Stimulated activated naive CD8-positive, alpha-beta T cell treated with anti-CD3 and anti-CD28 coated beads, Interleukin-15, amount 100 ng/mL, for 72 hours (primary cell): ENCODE measurements at regions not wholly inside any gene's neighbourhood (a gene's known extent, or its start where the extent isn't known, plus 50 kb on each side); places are given as distances from the start of the nearest gene placed in this dataset.

Experiments used
- ATAC-seq: fragments of 150-1000 bp; cut with Tn5 transposase; 2 replicates; pipeline ENCODE4 v1.10.0; 2021; ENCODE audit warnings: mild to moderate bottlenecking, moderate library complexity
- DNase-seq, 2 donors: peaks; one replicate each; pipeline ENCODE4 v3.0.0; 2021 to 2022
- H3K27ac Mint-ChIP-seq, 2 donors: one replicate each; pipeline ENCODE4 v1.8.0; 2022; ENCODE audit warnings: mild to moderate bottlenecking in 2 of 2, mixed read lengths in 2 of 2, moderate library complexity in 2 of 2
- H3K27me3 Mint-ChIP-seq: one replicate; pipeline ENCODE4 v1.8.0; 2022; ENCODE audit warnings: mixed read lengths
- H3K4me1 Mint-ChIP-seq: one replicate; pipeline ENCODE4 v1.8.0; 2022; ENCODE audit warnings: mild to moderate bottlenecking, mixed read lengths
- H3K4me3 Mint-ChIP-seq, 2 donors: one replicate each; pipeline ENCODE4 v1.8.0; 2022; ENCODE audit warnings: mild to moderate bottlenecking in 2 of 2, mixed read lengths in 2 of 2, moderate library complexity in 1 of 2
- H3K9me3 Mint-ChIP-seq, 2 donors: one replicate each; pipeline ENCODE4 v1.8.0; 2022; ENCODE audit warnings: mixed read lengths in 2 of 2

- DNase-seq (no peak), ATAC-seq (no peak)
- Mint-ChIP-seq H3K4me3 (no peak overlapping the region), H3K4me1 (no peaks in the 10 kb centered on the region), H3K27ac (no peak overlapping the region), H3K27me3 (peaks cover 40% of the 10 kb centered on the region), H3K9me3 (peaks cover 0 to 6% of the 10 kb centered on the region in 2 donors)
Measured at GRCh38 chr16:26189536-26189935, 497.8 kb downstream of the HS3ST4 start.

- no peak overlapping the region for H3K27ac Mint-ChIP-seq
- peak; percentile 80 for ATAC-seq
- H3K9me3 Mint-ChIP-seq: peaks cover 0 to 6% of the 10 kb centered on the region in 2 donors
- no peaks in the 10 kb centered on the region for H3K4me1 Mint-ChIP-seq
- DNase-seq: no peak
- H3K4me3 Mint-ChIP-seq: no peak overlapping the region
- H3K27me3 Mint-ChIP-seq: peaks cover 11% of the 10 kb centered on the region
Measured at GRCh38 chr16:26194526-26194925, 502.8 kb downstream of the HS3ST4 start.

GRCh38 chr16:26195225-26195624 is 503.5 kb downstream of the HS3ST4 start:
- Mint-ChIP-seq H3K4me1 (no peaks in the 10 kb centered on the region), H3K9me3 (peaks cover 0 to 6% of the 10 kb centered on the region in 2 donors), H3K27me3 (peaks cover 15% of the 10 kb centered on the region), H3K4me3 (no peak overlapping the region), H3K27ac (peak overlapping the region in 1 of 2 donors; percentile 40)
- ATAC-seq: peak; percentile 48
- DNase-seq: no peak

- no peak for DNase-seq
Measured at GRCh38 chr16:26196310-26196709, 504.6 kb downstream of the HS3ST4 start.

GRCh38 chr16:26196802-26197201 is 505.0 kb downstream of the HS3ST4 start:
- no peak overlapping the region for H3K27ac Mint-ChIP-seq
- no peak for ATAC-seq
- H3K4me3 Mint-ChIP-seq: no peak overlapping the region
- DNase-seq: no peak
- peaks cover 12% of the 10 kb centered on the region for H3K27me3 Mint-ChIP-seq
- no peaks in the 10 kb centered on the region for H3K4me1 Mint-ChIP-seq
- peaks cover 0 to 6% of the 10 kb centered on the region in 2 donors for H3K9me3 Mint-ChIP-seq

More at GRCh38 chr16:26196310-26196709, 504.6 kb downstream of the HS3ST4 start:
- peaks cover 0 to 6% of the 10 kb centered on the region in 2 donors for H3K9me3 Mint-ChIP-seq
- H3K27ac Mint-ChIP-seq: no peak overlapping the region
- H3K4me1 Mint-ChIP-seq: no peaks in the 10 kb centered on the region
- no peak for ATAC-seq
- no peak overlapping the region for H3K4me3 Mint-ChIP-seq
- peaks cover 12% of the 10 kb centered on the region for H3K27me3 Mint-ChIP-seq

GRCh38 chr16:26197707-26198106 is 505.9 kb downstream of the HS3ST4 start:
- Mint-ChIP-seq H3K4me1 (no peaks in the 10 kb centered on the region), H3K4me3 (no peak overlapping the region), H3K27me3 (peaks cover 12% of the 10 kb centered on the region), H3K27ac (no peak overlapping the region), H3K9me3 (peaks cover 0 to 6% of the 10 kb centered on the region in 2 donors)
- ATAC-seq (no peak), DNase-seq (no peak)

GRCh38 chr16:26198221-26198620 is 506.5 kb downstream of the HS3ST4 start:
- Mint-ChIP-seq H3K9me3 (peaks cover 0 to 6% of the 10 kb centered on the region in 2 donors), H3K4me3 (no peak overlapping the region), H3K4me1 (no peaks in the 10 kb centered on the region), H3K27ac (peak overlapping the region in 1 of 2 donors; percentile 4), H3K27me3 (peaks cover 17% of the 10 kb centered on the region)
- DNase-seq: no peak
- ATAC-seq: no peak

GRCh38 chr16:26204138-26204537 is 512.4 kb downstream of the HS3ST4 start:
- H3K9me3 Mint-ChIP-seq: no peaks in the 10 kb centered on the region
- DNase-seq: peak in 1 of 2 donors; percentile 19
- peak; percentile 78 for ATAC-seq
- H3K27me3 Mint-ChIP-seq: peaks cover 27% of the 10 kb centered on the region
- H3K27ac Mint-ChIP-seq: no peak overlapping the region
- H3K4me1 Mint-ChIP-seq: no peaks in the 10 kb centered on the region
- no peak overlapping the region for H3K4me3 Mint-ChIP-seq

- no peak overlapping the region for H3K4me3 Mint-ChIP-seq
- H3K9me3 Mint-ChIP-seq: peaks cover 6 to 9% of the 10 kb centered on the region in 2 donors
- peaks cover 35% of the 10 kb centered on the region for H3K27me3 Mint-ChIP-seq
- H3K27ac Mint-ChIP-seq: no peak overlapping the region
- ATAC-seq (no peak), DNase-seq (no peak)
- H3K4me1 Mint-ChIP-seq: no peaks in the 10 kb centered on the region
Measured at GRCh38 chr16:26211542-26211941, 519.8 kb downstream of the HS3ST4 start.

- H3K9me3 Mint-ChIP-seq: peaks cover 6 to 9% of the 10 kb centered on the region in 2 donors
- DNase-seq: no peak
- H3K4me1 Mint-ChIP-seq: no peaks in the 10 kb centered on the region
- no peak overlapping the region for H3K4me3 Mint-ChIP-seq
- peaks cover 34% of the 10 kb centered on the region for H3K27me3 Mint-ChIP-seq
- no peak overlapping the region for H3K27ac Mint-ChIP-seq
- ATAC-seq: no peak
Measured at GRCh38 chr16:26212599-26212998, 520.8 kb downstream of the HS3ST4 start.

- H3K9me3 Mint-ChIP-seq: peaks cover 6 to 9% of the 10 kb centered on the region in 2 donors
- no peak overlapping the region for H3K27ac Mint-ChIP-seq
- H3K4me1 Mint-ChIP-seq: no peaks in the 10 kb centered on the region
- H3K27me3 Mint-ChIP-seq: peaks cover 53% of the 10 kb centered on the region
- ATAC-seq (no peak), DNase-seq (no peak)
- H3K4me3 Mint-ChIP-seq: no peak overlapping the region
Measured at GRCh38 chr16:26214581-26215174, 522.9 kb downstream of the HS3ST4 start.

GRCh38 chr16:26220894-26221293 is 529.1 kb downstream of the HS3ST4 start:
- ATAC-seq: peak; percentile 94
- Mint-ChIP-seq H3K4me3 (no peak overlapping the region), H3K9me3 (no peaks in the 10 kb centered on the region), H3K27me3 (peaks cover 42% of the 10 kb centered on the region), H3K27ac (no peak overlapping the region), H3K4me1 (peaks cover 11% of the 10 kb centered on the region)
- DNase-seq: no peak

GRCh38 chr16:26231647-26232046 is 539.9 kb downstream of the HS3ST4 start:
- H3K27ac Mint-ChIP-seq: no peak overlapping the region
- H3K4me3 Mint-ChIP-seq: no peak overlapping the region
- H3K9me3 Mint-ChIP-seq: no peaks in the 10 kb centered on the region
- DNase-seq: no peak
- no peak for ATAC-seq
- no peaks in the 10 kb centered on the region for H3K4me1 Mint-ChIP-seq
- H3K27me3 Mint-ChIP-seq: no peaks in the 10 kb centered on the region

GRCh38 chr16:26240807-26241206 is 549.0 kb downstream of the HS3ST4 start:
- ATAC-seq (no peak), DNase-seq (no peak)
- Mint-ChIP-seq H3K4me3 (no peak overlapping the region), H3K9me3 (peaks cover 8 to 21% of the 10 kb centered on the region in 2 donors), H3K27me3 (peaks cover 30% of the 10 kb centered on the region), H3K4me1 (peaks cover 6% of the 10 kb centered on the region), H3K27ac (no peak overlapping the region)

GRCh38 chr16:26247063-26247462 is 555.3 kb downstream of the HS3ST4 start:
- H3K27me3 Mint-ChIP-seq: peaks cover 18% of the 10 kb centered on the region
- no peak overlapping the region for H3K4me3 Mint-ChIP-seq
- H3K4me1 Mint-ChIP-seq: no peaks in the 10 kb centered on the region
- no peak for DNase-seq
- ATAC-seq: peak; percentile 72
- H3K9me3 Mint-ChIP-seq: peaks cover 8 to 23% of the 10 kb centered on the region in 2 donors
- H3K27ac Mint-ChIP-seq: no peak overlapping the region

GRCh38 chr16:26252598-26252997 is 560.8 kb downstream of the HS3ST4 start:
- H3K9me3 Mint-ChIP-seq: peaks cover 7 to 32% of the 10 kb centered on the region in 2 donors
- no peak for ATAC-seq

GRCh38 chr16:26261621-26262020 is 569.9 kb downstream of the HS3ST4 start:
- peaks cover 24% of the 10 kb centered on the region for H3K4me1 Mint-ChIP-seq
- H3K9me3 Mint-ChIP-seq: peaks cover 0 to 13% of the 10 kb centered on the region in 2 donors
- H3K27me3 Mint-ChIP-seq: no peaks in the 10 kb centered on the region
- DNase-seq (no peak), ATAC-seq (no peak)
- no peak overlapping the region for H3K4me3 Mint-ChIP-seq
- no peak overlapping the region for H3K27ac Mint-ChIP-seq

More at GRCh38 chr16:26252598-26252997, 560.8 kb downstream of the HS3ST4 start:
- Mint-ChIP-seq H3K27ac (no peak overlapping the region), H3K27me3 (peaks cover 7% of the 10 kb centered on the region), H3K4me1 (peaks cover 12% of the 10 kb centered on the region), H3K4me3 (no peak overlapping the region)
- DNase-seq: no peak
